ENCODE measurements at regions not wholly inside any gene's neighbourhood (a gene's known extent, or its start where the extent isn't known, plus 50 kb on each side); places are given as distances from the start of the nearest gene placed in this dataset.
"Not testable (repeated sequence)": the region's sequence is repeated elsewhere in the genome, so short reads cannot be mapped to it uniquely, and the experiment has no call there.

- no peak for DNase-seq (ENCODE audit: extremely low read depth, low read depth)
- TF ChIP-seq CTCF (IDR thresholded peaks at IDR 0.05; ENCODE audit: low read depth, low read length): no peak
These were observed 300.2 kb upstream of the ETAA1 start for GRCh38 chr2:67096886-67097285.

- no peak for DNase-seq (ENCODE audit: extremely low read depth, low read depth)
- no peak for TF ChIP-seq CTCF (IDR thresholded peaks at IDR 0.05; ENCODE audit: low read depth, low read length)
These were observed 294.0 kb upstream of the ETAA1 start for GRCh38 chr2:67103157-67103556.

- TF ChIP-seq CTCF (IDR thresholded peaks at IDR 0.05; ENCODE audit: low read depth, low read length): no peak
These were observed 288.9 kb upstream of the ETAA1 start for GRCh38 chr2:67108231-67108630.

GRCh38 chr2:67124531-67124930 lies 272.6 kb upstream of the ETAA1 start:
- TF ChIP-seq CTCF (IDR thresholded peaks at IDR 0.05; ENCODE audit: low read depth, low read length): no peak
- DNase-seq (ENCODE audit: extremely low read depth, low read depth): no peak

More at GRCh38 chr2:67108231-67108630, 288.9 kb upstream of the ETAA1 start:
- DNase-seq (ENCODE audit: extremely low read depth, low read depth): no peak

- DNase-seq (ENCODE audit: extremely low read depth, low read depth): no peak
- TF ChIP-seq CTCF (IDR thresholded peaks at IDR 0.05; ENCODE audit: low read depth, low read length): no peak
These were observed 266.4 kb upstream of the ETAA1 start for GRCh38 chr2:67130531-67131256.

GRCh38 chr2:67131257-67131609 lies 265.9 kb upstream of the ETAA1 start:
- DNase-seq (ENCODE audit: extremely low read depth, low read depth): no peak
- TF ChIP-seq CTCF (IDR thresholded peaks at IDR 0.05; ENCODE audit: low read depth, low read length): no peak

GRCh38 chr2:67132441-67132940 lies 264.6 kb upstream of the ETAA1 start:
- DNase-seq (ENCODE audit: extremely low read depth, low read depth): not testable (repeated sequence)

- TF ChIP-seq CTCF (IDR thresholded peaks at IDR 0.05; ENCODE audit: low read depth, low read length): no peak
- no peak for DNase-seq (ENCODE audit: extremely low read depth, low read depth)
These were observed 261.9 kb upstream of the ETAA1 start for GRCh38 chr2:67135208-67135607.
